Suppressor macrophage treated with lipopolysaccharide for 1 hour (primary cell): ENCODE measurements at regions not wholly inside any gene's neighbourhood (a gene's known extent, or its start where the extent isn't known, plus 50 kb on each side); places are given as distances from the start of the nearest gene placed in this dataset.

Experiments used
- DNase-seq, 3 donors: peaks; one replicate each; pipeline ENCODE4 v3.0.0-alpha.2; 2020 to 2022

DNA sequence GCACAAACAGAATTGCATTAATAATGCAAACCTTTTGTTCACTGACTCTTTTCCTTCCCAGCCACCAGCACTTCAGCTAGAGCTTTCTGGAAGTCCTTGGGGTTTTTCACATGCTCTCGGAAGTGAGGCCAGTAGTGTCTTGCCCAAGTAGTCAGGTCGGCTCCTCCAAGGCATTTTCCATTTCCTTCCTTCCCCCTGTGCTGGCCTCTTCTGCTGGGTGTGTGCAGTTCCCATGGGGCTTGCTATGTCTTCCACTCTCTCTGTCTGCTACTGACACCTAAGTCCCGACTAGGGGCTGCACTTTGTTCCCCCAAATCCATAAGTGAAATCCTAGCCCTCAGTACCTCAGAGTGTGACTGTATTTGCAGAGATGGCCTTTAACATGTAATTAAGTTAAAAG lies 175.6 kb upstream of the BMPER start:
- no peak for DNase-seq

DNA sequence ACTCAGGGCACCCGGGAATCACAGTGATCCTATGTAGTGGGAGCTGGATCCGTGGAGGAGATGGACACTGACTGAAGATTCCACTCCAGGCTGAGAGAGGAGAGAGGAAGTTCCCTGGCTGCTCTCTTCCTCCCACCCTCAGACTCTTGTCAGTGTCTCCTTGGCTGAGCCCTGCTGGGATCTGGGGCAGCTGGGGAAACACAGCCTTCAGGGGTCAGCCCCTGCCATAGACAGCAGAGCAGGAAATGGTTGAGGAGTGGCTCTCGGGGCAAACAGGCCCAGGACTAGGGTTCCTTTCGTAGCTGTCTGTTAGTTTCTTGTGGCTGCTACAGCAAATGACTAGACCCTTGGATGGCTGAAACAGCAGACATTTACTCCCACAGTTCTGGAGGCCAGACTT lies 174.4 kb upstream of the BMPER start:
- no peak for DNase-seq

- no peak for DNase-seq
Observed at GRCh38 chr7:33731912-33732311, 173.4 kb upstream of the BMPER start.

- no peak for DNase-seq
Observed at GRCh38 chr7:33732462-33732861, 172.9 kb upstream of the BMPER start.

GRCh38 chr7:33733870-33734650 lies 171.3 kb upstream of the BMPER start:
- no peak for DNase-seq

GRCh38 chr7:33735403-33735802 lies 169.9 kb upstream of the BMPER start:
- DNase-seq: no peak

- no peak for DNase-seq
Observed at GRCh38 chr7:33736521-33737221, 168.7 kb upstream of the BMPER start.

DNA sequence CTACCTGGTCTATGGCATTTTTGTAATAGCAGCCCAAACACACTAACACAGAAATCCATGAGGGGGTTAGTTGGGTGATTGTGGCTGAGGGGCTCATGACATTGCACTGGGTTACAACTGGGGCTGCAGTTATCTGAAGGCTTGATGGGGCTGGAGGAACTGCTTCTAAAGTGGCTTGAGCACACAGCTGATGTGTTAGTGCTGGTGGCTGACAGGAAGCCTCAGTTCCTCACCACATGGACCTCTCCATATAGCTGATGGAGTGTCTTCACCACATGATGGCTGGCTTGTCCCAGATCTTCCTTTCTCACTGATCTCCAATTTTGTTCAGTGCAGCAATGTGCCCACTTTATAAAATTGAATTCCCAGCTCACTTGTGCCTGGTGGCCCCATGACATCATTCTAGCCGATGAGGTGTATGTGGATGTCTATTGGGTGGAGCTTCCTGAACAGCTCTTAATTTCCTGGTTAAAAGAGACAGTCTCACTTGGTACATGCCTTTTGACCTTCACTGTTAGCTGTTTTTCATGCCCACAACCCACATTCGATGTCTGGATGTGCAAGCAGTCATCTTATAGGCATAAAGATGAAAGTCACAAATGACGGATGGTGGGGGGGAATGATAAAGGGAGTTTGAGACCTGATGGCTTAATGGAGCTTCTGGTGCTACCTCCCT lies 166.9 kb upstream of the BMPER start:
- no peak for DNase-seq

DNA sequence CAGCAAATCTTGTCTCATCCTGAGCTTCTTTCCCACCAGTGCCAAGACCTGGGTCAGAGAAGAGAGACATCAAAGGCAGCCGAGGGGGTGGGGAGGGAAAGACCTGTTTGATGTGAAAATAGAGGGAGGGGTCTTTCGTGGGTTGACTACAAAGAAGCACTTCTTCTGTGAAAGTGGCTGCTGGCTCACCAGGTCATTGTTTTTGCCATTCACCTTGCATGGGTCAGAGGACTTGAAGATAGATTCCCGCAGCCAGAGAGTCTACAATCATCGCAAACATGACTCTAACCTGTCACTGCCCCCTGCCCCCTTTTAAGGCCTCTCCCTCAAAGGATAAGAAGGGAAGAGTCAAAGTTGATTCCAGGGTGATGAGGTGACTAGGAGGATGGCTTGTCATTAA lies 166.1 kb upstream of the BMPER start:
- DNase-seq: no peak

GRCh38 chr7:33742521-33742920 lies 162.8 kb upstream of the BMPER start:
- DNase-seq: no peak

GRCh38 chr7:33742999-33743587 lies 162.2 kb upstream of the BMPER start:
- no peak for DNase-seq

- no peak for DNase-seq
Observed at GRCh38 chr7:33743594-33743993, 161.7 kb upstream of the BMPER start.

DNA sequence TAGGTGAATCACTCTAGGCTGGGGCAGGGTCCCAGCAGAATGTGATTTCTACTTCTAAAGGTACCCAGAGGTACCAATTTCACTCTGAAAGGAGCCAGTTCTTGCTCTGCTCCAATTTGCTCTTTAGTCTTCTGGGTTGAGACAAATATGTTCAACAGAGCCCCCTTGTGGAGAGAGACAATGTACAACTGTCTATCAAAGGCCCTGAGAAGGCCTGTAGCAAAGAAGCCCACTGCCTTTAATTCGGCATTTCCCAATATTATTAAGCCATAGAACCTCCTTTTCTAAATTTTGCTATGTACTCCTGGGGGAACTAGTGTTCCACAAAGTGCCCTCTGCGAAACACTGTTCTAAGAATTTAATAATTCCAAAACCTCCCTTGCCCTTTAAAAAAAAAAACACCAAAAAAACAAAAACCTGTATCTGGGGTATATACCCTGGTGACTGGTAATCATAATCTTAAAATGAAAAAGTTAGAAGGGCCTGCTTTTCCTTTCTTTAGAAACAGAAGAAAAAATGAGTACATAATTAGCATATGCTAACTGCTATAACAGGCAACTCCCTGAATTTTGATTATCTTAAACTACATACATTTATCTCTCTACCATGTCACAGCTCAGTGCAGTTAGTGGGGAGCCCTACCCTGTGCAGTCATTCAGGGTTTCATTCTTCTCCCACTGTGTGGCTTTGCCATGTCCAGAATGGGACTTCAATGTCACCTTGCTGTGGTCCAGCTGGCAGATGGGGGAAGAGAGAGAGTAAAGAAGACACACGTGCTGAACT lies 160.9 kb upstream of the BMPER start:
- DNase-seq: peak; percentile 46 to 59 (median 48)

GRCh38 chr7:33745934-33746333 lies 159.4 kb upstream of the BMPER start:
- DNase-seq: no peak

DNA sequence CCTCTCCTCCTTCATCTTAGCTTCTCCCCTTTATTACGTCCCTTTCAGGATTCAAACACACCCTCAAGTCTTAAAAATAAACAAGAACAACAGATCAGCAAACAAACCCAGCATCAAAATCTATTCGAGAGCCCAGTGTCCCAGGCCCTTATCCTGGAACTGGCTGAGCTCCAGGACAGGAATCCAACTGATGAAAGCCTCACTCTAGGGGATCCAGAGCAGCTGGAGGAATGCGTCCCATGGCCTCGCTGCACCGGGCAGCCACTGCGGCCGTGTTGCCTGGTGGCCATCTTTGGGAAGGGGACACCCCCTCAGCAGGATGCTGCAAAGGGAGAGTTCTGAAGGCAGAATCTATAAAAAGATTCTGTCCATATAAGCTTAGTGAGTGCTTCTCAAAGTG lies 156.5 kb upstream of the BMPER start:
- no peak for DNase-seq

- no peak for DNase-seq
Observed at GRCh38 chr7:33750177-33750576, 155.2 kb upstream of the BMPER start.

DNA sequence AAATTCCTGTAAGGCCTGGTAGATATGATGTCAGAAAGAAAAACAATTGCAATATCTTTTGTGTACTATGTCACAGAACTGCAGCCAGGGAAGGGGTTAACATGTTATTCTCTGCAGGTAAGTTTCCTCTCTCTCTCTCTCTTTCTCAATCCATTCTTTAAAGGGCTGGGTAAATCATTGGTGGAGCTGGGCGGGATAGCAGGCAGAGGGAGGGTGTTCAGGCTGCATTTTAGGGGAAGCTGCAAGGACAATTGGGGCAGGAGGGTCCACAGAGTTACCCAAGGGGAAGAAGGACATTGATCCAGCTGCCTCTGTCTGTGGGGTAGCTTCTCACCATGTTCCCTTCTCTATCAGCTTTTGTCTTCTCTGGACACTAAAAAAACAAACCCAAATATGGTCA lies 153.9 kb upstream of the BMPER start:
- DNase-seq: no peak

- DNase-seq: no peak
Observed at GRCh38 chr7:33753881-33754525, 151.3 kb upstream of the BMPER start.

- no peak for DNase-seq
Observed at GRCh38 chr7:33754933-33755928, 150.1 kb upstream of the BMPER start.

DNA sequence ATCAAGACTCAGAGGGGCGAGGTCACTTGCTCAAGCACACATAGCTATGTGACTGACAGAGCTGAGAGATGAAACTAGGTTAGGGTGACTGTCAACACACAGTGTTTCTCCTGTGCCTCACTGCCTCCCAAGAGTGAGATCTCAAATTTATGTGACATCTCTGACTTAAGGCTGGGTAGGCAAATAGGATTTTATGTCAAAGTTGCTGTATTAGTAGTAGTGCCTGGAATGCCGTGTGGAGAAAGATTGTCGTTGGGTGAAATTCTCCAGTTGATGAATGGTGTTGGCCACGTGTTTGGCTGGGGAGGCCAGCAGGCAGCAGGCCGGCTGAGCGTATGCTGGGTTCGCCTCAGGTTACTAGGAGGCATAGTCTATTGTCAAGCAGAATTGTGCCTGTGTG lies 148.3 kb upstream of the BMPER start:
- no peak for DNase-seq
